PFSK-1 (cell line): ENCODE measurements at regions not wholly inside any gene's neighbourhood (a gene's known extent, or its start where the extent isn't known, plus 50 kb on each side); places are given as distances from the start of the nearest gene placed in this dataset.

Experiments
- FOXP2 ChIP-seq: optimal IDR thresholded peaks from 2 replicates; pipeline ENCODE3; 2011; ENCODE audit warnings: borderline replicate concordance, control low read depth, inconsistent platforms; ENCODE audit not compliant: insufficient read depth; ENCODE audit errors: extremely low read length, extremely low read depth
- POLR2AphosphoS5 ChIP-seq: IDR thresholded peaks from 2 replicates; pipeline ENCODE4 v1.6.1; 2012; ENCODE audit warnings: low read depth, mild to moderate bottlenecking, control low read depth, low read length, moderate library complexity
- SIN3A ChIP-seq: IDR thresholded peaks from 2 replicates; pipeline ENCODE4 v1.6.1; 2012; ENCODE audit warnings: mild to moderate bottlenecking, low read length, moderate library complexity, borderline replicate concordance; ENCODE audit not compliant: insufficient read depth
- TAF1 ChIP-seq: IDR thresholded peaks from 2 replicates; pipeline ENCODE4 v1.6.1; 2012; ENCODE audit warnings: low read length, control low read depth, borderline replicate concordance; ENCODE audit not compliant: insufficient read depth
- TF ChIP-seq, protein P1 (sequence below), 2 experiments: IDR thresholded peaks; 2 replicates each; pipeline versions ENCODE4 v1.6.1 to v1.8.0; 2011 to 2012; ENCODE audit warnings: low read depth in 2 of 2, low read length in 2 of 2, control low read depth in 1 of 2, inconsistent platforms in 1 of 2, mild to moderate bottlenecking in 1 of 2, moderate library complexity in 1 of 2; ENCODE audit not compliant: insufficient read depth in 1 of 2

DNA sequence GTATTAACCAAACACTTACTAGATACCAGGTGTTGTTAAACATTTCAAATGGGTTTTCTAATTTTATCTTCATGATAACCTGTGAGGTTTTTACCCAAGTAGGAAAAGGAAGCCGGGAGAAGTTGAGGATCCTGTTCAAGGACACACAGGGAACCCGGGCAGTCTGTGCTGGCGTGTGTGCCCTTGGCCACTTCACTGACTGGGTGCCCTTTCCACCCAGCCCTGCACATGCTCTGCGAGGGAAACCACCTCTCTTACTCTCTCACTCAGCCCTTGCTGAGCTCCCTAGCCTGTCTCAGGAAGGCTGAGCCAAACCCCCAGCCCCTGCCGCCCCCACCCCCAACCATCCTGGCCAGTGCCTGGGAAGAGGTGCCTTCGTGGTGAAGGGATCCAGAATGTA is 51.8 kb downstream of the TEX44 start:
- TF ChIP-seq SIN3A: no peak
- no peak for TF ChIP-seq FOXP2
- TF ChIP-seq TAF1: no peak
- TF ChIP-seq, protein P1, sequence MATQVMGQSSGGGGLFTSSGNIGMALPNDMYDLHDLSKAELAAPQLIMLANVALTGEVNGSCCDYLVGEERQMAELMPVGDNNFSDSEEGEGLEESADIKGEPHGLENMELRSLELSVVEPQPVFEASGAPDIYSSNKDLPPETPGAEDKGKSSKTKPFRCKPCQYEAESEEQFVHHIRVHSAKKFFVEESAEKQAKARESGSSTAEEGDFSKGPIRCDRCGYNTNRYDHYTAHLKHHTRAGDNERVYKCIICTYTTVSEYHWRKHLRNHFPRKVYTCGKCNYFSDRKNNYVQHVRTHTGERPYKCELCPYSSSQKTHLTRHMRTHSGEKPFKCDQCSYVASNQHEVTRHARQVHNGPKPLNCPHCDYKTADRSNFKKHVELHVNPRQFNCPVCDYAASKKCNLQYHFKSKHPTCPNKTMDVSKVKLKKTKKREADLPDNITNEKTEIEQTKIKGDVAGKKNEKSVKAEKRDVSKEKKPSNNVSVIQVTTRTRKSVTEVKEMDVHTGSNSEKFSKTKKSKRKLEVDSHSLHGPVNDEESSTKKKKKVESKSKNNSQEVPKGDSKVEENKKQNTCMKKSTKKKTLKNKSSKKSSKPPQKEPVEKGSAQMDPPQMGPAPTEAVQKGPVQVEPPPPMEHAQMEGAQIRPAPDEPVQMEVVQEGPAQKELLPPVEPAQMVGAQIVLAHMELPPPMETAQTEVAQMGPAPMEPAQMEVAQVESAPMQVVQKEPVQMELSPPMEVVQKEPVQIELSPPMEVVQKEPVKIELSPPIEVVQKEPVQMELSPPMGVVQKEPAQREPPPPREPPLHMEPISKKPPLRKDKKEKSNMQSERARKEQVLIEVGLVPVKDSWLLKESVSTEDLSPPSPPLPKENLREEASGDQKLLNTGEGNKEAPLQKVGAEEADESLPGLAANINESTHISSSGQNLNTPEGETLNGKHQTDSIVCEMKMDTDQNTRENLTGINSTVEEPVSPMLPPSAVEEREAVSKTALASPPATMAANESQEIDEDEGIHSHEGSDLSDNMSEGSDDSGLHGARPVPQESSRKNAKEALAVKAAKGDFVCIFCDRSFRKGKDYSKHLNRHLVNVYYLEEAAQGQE (IDR thresholded peaks at IDR 0.05; ENCODE audit: insufficient read depth in 1 of 2, low read depth in 2 of 2, low read length in 2 of 2): no peak
- TF ChIP-seq POLR2AphosphoS5: no peak

DNA sequence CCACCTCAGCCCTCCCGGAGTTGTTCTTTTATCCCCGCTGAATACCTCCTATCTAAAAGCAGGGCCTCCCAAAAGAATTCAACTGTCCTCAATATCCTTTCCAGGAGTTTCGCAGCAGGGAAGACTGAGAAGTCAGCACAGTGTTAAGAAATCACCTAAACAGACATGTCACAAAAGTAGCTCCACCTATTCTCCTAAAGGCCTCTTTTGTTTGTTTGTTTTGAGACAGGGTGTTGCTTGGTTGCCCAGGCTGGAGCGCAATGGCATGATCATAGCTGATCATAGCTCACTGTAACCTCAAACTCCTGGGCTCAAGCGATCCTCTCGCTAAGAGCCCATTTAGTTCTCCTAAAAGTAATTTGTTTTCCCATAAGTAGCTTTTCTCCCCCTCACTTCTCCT is 53.8 kb downstream of the TEX44 start:
- TF ChIP-seq POLR2AphosphoS5 (no peak), FOXP2 (no peak), TAF1 (no peak)

DNA sequence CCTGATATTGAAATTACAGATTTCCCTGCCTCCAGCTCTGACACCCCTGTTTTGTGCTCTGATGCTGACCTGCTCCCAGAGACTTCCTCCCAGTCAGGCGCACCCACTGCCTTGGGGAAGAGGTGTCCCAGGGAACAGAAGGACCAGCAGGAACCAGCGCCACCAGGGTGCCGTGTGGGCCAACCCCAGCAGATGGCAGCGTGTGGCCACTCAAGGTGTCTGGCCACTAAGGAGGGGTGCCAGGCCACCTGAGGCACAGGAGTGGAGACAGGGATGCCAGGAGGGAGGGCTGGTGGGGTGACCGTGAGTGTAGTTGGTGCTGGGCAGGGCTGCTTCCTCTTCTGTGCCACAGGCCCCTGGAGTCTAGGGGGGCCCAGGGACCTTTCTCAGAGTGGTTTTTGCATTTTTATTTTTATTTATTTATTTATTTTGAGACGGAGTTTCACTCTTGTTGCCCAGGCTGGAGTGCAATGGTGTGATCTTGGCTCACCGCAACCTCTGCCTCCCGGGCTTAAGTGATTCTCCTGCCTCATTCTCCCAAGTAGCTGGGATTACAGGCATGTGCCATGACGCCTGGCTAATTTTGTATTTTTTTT is 56.0 kb downstream of the TEX44 start:
- TF ChIP-seq FOXP2 (no peak), SIN3A (no peak), TAF1 (no peak)

DNA sequence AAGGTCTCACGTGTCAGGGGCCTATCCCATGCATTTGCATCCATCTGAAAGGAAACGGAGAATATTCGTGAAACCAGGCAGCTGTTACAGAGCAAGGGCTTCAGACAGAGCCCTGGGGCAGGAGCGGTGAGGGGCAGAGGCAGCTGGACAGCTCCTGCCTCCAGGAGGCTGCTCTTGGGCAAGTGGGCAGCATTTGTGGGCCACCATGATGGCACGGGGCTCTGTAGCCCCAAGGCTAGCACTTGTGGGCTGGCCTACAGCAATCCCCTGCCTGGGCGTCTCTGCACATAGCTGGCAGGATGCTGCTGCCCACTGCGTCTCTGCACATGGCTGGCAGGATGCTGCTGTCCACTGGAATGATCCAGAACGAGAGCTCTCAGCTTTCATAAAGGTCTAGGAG is 52.8 kb upstream of the PTMA start:
- TF ChIP-seq TAF1: no peak
- TF ChIP-seq POLR2AphosphoS5: no peak
- TF ChIP-seq SIN3A: no peak
- TF ChIP-seq FOXP2: no peak
- TF ChIP-seq, protein P1 (IDR thresholded peaks at IDR 0.05; ENCODE audit: insufficient read depth in 1 of 2, low read depth in 2 of 2, low read length in 2 of 2): peak; percentile 69 to 84; a peak in 3 of 4 replicates

DNA sequence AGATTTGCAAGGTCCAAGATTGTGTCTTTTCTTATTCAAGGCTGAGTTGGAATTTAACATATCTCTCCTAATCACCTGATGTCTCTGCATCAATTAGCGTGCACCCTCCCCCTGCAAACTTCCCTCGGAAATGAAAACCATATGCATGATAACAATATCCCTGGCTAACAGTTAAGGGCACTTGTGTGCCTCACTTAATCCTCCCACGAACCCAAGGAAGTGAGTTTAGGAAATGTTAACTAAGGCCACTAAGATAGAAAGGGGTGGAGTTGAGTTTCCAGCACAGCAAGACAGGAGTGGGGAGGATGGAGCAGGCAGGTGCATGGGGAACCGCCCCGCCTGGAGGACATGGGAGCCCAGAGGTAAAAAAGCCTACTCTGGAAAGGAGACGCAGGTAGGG is 52.4 kb upstream of the PTMA start:
- no peak for TF ChIP-seq POLR2AphosphoS5
